SK-N-SH treated with all-trans-retinoic acid at 6 μM for 48 hours (cell line): ENCODE measurements at regions not wholly inside any gene's neighbourhood (a gene's known extent, or its start where the extent isn't known, plus 50 kb on each side); places are given as distances from the start of the nearest gene placed in this dataset.

Experiments
- CREB5 ChIP-seq: fragments of 250-450 bp; sonication (Bioruptor Pico); IDR thresholded peaks from 2 replicates; pipeline ENCODE4 v1.5.1; 2020; ENCODE audit warnings: low read depth, mild to moderate bottlenecking, moderate library complexity
- PPARA ChIP-seq: fragments of 250-450 bp; sonication (Bioruptor Pico); IDR thresholded peaks from 2 replicates; pipeline ENCODE4 v1.5.0; 2020; ENCODE audit warnings: mild to moderate bottlenecking, borderline replicate concordance

- no peak for TF ChIP-seq PPARA (CRISPR knock-in tag)
- no peak for TF ChIP-seq CREB5
Measured at GRCh38 chr6:159483259-159483658, 209.8 kb downstream of the SOD2 start.
